ENCODE measurements at regions not wholly inside any gene's neighbourhood (a gene's known extent, or its start where the extent isn't known, plus 50 kb on each side); places are given as distances from the start of the nearest gene placed in this dataset.

- no peaks in the 10 kb centered on the region for H3K4me1 ChIP-seq (ENCODE audit: control insufficient read depth in 1 of 2, low read depth in 2 of 2)
- ATAC-seq (ENCODE audit: insufficient number of reproducible peaks, low FRiP score, low read depth) (no peak), DNase-seq (ENCODE audit: low spot score) (no peak)
- no peak overlapping the region for H3K4me3 ChIP-seq
- no peaks in the 10 kb centered on the region for H3K36me3 ChIP-seq
- no peaks in the 10 kb centered on the region for H3K27me3 ChIP-seq (replicated peaks; ENCODE audit: insufficient read depth)
- H3K27ac ChIP-seq, result no peak overlapping the region
- no peaks in the 10 kb centered on the region for H3K9me3 ChIP-seq
- TF ChIP-seq, protein P1, sequence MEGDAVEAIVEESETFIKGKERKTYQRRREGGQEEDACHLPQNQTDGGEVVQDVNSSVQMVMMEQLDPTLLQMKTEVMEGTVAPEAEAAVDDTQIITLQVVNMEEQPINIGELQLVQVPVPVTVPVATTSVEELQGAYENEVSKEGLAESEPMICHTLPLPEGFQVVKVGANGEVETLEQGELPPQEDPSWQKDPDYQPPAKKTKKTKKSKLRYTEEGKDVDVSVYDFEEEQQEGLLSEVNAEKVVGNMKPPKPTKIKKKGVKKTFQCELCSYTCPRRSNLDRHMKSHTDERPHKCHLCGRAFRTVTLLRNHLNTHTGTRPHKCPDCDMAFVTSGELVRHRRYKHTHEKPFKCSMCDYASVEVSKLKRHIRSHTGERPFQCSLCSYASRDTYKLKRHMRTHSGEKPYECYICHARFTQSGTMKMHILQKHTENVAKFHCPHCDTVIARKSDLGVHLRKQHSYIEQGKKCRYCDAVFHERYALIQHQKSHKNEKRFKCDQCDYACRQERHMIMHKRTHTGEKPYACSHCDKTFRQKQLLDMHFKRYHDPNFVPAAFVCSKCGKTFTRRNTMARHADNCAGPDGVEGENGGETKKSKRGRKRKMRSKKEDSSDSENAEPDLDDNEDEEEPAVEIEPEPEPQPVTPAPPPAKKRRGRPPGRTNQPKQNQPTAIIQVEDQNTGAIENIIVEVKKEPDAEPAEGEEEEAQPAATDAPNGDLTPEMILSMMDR (IDR thresholded peaks at IDR 0.05), result no peak
Observed at GRCh38 chr1:114295321-114295720, 141.7 kb upstream of the SYT6 start.

DNA sequence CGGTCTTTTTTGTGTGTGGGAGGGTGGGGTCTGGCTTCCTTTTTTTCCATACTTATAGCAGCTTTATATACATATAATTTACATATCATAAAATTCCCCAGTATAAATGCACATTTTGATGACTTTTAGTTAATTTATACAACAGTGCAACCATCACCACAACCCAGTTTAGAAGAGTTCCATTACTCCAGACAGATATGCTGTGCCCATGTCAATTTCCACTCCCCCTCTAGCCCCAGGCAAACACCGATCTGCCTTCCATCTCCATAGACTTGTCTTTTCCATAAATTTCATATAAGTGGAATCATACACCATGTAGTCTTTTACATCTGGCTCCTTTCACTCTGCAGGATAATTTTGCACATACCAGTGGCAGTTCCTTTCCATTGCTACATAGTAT lies 139.2 kb upstream of the SYT6 start:
- no peak for DNase-seq (ENCODE audit: low spot score)

GRCh38 chr1:114292194-114292593 lies 138.5 kb upstream of the SYT6 start:
- no peak overlapping the region for H3K4me3 ChIP-seq
- no peaks in the 10 kb centered on the region for H3K4me1 ChIP-seq (ENCODE audit: control insufficient read depth in 1 of 2, low read depth in 2 of 2)
- ATAC-seq (ENCODE audit: insufficient number of reproducible peaks, low FRiP score, low read depth), result no peak
- H3K27ac ChIP-seq, result no peak overlapping the region
- no peak for DNase-seq (ENCODE audit: low spot score)
- H3K36me3 ChIP-seq, result no peaks in the 10 kb centered on the region
- H3K27me3 ChIP-seq (replicated peaks; ENCODE audit: insufficient read depth), result no peaks in the 10 kb centered on the region
- TF ChIP-seq, protein P1 (IDR thresholded peaks at IDR 0.05), result no peak
- no peaks in the 10 kb centered on the region for H3K9me3 ChIP-seq

More for the DNA sequence above, 139.2 kb upstream of the SYT6 start:
- no peaks in the 10 kb centered on the region for H3K36me3 ChIP-seq
- H3K4me1 ChIP-seq (ENCODE audit: control insufficient read depth in 1 of 2, low read depth in 2 of 2), result no peaks in the 10 kb centered on the region
- no peak overlapping the region for H3K4me3 ChIP-seq
- H3K27me3 ChIP-seq (replicated peaks; ENCODE audit: insufficient read depth), result no peaks in the 10 kb centered on the region
- no peaks in the 10 kb centered on the region for H3K9me3 ChIP-seq
- TF ChIP-seq, protein P1 (IDR thresholded peaks at IDR 0.05), result no peak
- ATAC-seq (ENCODE audit: insufficient number of reproducible peaks, low FRiP score, low read depth), result no peak
- no peak overlapping the region for H3K27ac ChIP-seq

- H3K4me3 ChIP-seq, result no peak overlapping the region
- ATAC-seq (ENCODE audit: insufficient number of reproducible peaks, low FRiP score, low read depth) (no peak), DNase-seq (ENCODE audit: low spot score) (no peak)
- H3K27me3 ChIP-seq (replicated peaks; ENCODE audit: insufficient read depth), result no peaks in the 10 kb centered on the region
- TF ChIP-seq, protein P1 (IDR thresholded peaks at IDR 0.05), result no peak
- no peaks in the 10 kb centered on the region for H3K9me3 ChIP-seq
- H3K4me1 ChIP-seq (ENCODE audit: control insufficient read depth in 1 of 2, low read depth in 2 of 2), result no peaks in the 10 kb centered on the region
- H3K36me3 ChIP-seq, result no peaks in the 10 kb centered on the region
- no peak overlapping the region for H3K27ac ChIP-seq
Observed at GRCh38 chr1:114290776-114291175, 137.1 kb upstream of the SYT6 start.

- TF ChIP-seq, protein P1 (IDR thresholded peaks at IDR 0.05), result no peak
- ATAC-seq (ENCODE audit: insufficient number of reproducible peaks, low FRiP score, low read depth) (no peak), DNase-seq (ENCODE audit: low spot score) (no peak)
- Histone ChIP-seq H3K4me1 (ENCODE audit: control insufficient read depth in 1 of 2, low read depth in 2 of 2) (no peaks in the 10 kb centered on the region), H3K27ac (no peak overlapping the region), H3K36me3 (no peaks in the 10 kb centered on the region), H3K4me3 (no peak overlapping the region), H3K27me3 (replicated peaks; ENCODE audit: insufficient read depth) (no peaks in the 10 kb centered on the region), H3K9me3 (no peaks in the 10 kb centered on the region)
Observed at GRCh38 chr1:114290341-114290740, 136.7 kb upstream of the SYT6 start.
